Vagina (tissue), 2 donors: ENCODE measurements at regions not wholly inside any gene's neighbourhood (a gene's known extent, or its start where the extent isn't known, plus 50 kb on each side); places are given as distances from the start of the nearest gene placed in this dataset.

Experiments used
- POLR2A ChIP-seq, 2 donors: fragments of 450-650 bp; IDR thresholded peaks; one replicate each; pipeline ENCODE4 v1.6.1; 2017; ENCODE audit warnings: antibody characterized with exemption in 2 of 2, mild to moderate bottlenecking in 2 of 2, moderate library complexity in 2 of 2
- TF ChIP-seq, protein P1 (sequence below), 3 experiments: fragments of 450-650 bp in 2 of 3; fragments of 200-600 bp in 1 of 3; sonication (generic) in 1 of 3; IDR thresholded peaks; one replicate each; pipeline ENCODE4 v1.5.1; 2017 to 2019; ENCODE audit warnings: antibody characterized with exemption in 3 of 3, mild to moderate bottlenecking in 2 of 3, moderate library complexity in 2 of 3

DNA sequence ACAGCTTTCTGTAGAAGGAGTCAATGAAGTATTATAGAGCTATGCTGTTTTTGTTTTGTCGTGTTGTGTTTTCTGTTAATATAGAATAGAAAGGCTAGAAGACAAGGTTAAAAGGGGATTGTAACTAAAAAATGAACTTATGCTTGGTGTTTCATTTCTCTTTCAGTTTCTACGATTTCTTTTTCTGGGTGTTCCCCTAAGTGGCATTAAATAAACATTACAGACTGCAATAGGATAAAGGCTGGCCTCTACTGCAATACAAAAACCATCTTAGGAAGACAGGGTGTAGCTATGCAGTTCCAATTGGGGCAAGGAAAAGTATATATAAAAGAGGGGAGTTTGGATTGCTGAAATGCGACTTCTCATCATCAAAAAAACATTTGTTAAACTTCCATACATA, 1609.7 kb upstream of the ACVR2A start:
- TF ChIP-seq, protein P1, sequence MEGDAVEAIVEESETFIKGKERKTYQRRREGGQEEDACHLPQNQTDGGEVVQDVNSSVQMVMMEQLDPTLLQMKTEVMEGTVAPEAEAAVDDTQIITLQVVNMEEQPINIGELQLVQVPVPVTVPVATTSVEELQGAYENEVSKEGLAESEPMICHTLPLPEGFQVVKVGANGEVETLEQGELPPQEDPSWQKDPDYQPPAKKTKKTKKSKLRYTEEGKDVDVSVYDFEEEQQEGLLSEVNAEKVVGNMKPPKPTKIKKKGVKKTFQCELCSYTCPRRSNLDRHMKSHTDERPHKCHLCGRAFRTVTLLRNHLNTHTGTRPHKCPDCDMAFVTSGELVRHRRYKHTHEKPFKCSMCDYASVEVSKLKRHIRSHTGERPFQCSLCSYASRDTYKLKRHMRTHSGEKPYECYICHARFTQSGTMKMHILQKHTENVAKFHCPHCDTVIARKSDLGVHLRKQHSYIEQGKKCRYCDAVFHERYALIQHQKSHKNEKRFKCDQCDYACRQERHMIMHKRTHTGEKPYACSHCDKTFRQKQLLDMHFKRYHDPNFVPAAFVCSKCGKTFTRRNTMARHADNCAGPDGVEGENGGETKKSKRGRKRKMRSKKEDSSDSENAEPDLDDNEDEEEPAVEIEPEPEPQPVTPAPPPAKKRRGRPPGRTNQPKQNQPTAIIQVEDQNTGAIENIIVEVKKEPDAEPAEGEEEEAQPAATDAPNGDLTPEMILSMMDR (IDR thresholded peaks at IDR 0.05) = no peak
- no peak for TF ChIP-seq POLR2A (IDR thresholded peaks at IDR 0.05)
